GM12878 (cell line): ENCODE measurements at regions not wholly inside any gene's neighbourhood (a gene's known extent, or its start where the extent isn't known, plus 50 kb on each side); places are given as distances from the start of the nearest gene placed in this dataset.

Experiments used
- ATAC-seq: fragments of 200-7000 bp; cut with Tn5 transposase; 3 replicates; pipeline ENCODE4 v1.9.1; 2020; ENCODE audit warnings: mild to moderate bottlenecking, moderate library complexity
- BruUV-seq: library from RNA; stranded (reverse); fragments of 400-500 nt; replicated peaks from 2 replicates; lab custom pipeline; 2021; lab: Mats Ljungman, UMichigan
- CTCF ChIA-PET: fragments of 300-600 bp; sonication (Branson Sonifier 250); formaldehyde crosslinking; extraction: SDS; loops from one replicate; lab custom pipeline; 2021; ENCODE audit warnings: inconsistent platforms; lab: Yijun Ruan, JAX
- POLR2A ChIA-PET: fragments of 350-600 bp; formaldehyde crosslinking; extraction: SDS; loops from one replicate; lab custom pipeline; 2021; ENCODE audit warnings: inconsistent platforms; lab: Charles Lee
- RAD21 ChIA-PET: fragments of 300-600 bp; sonication (Branson Sonifier 250); formaldehyde crosslinking; loops from one replicate; lab custom pipeline; 2023; ENCODE audit warnings: antibody characterized with exemption; ENCODE audit not compliant: unreplicated experiment; lab: Charles Lee
- SMC1A ChIA-PET: fragments of 300-600 bp; sonication (Branson Sonifier 250); formaldehyde crosslinking; loops from one replicate; lab custom pipeline; 2023; ENCODE audit not compliant: unreplicated experiment, uncharacterized antibody; lab: Charles Lee
- DNase-seq: peaks from one replicate; pipeline ENCODE4 v3.0.0-alpha.2; 2011; ENCODE audit warnings: low read depth, low spot score
- FAIRE-seq: peaks from 3 replicates; lab custom pipeline; 2011; peaks lifted over from hg19 to GRCh38; lab: Jason Lieb, UNC
- H2AFZ ChIP-seq: 2 replicates; pipeline ENCODE4 v1.6.0; 2011; ENCODE audit warnings: low read depth, low read length, control low read depth; ENCODE audit not compliant: control insufficient read depth
- H3K27ac ChIP-seq: 2 replicates; pipeline ENCODE4 v1.5.1; 2011; ENCODE audit warnings: control low read depth; ENCODE audit not compliant: control insufficient read depth, insufficient read depth
- H3K27me3 ChIP-seq, 2 experiments: replicated peaks in 1 of 2; 2 replicates each; pipeline versions ENCODE4 v1.6.0 to v1.6.1; 2011; ENCODE audit warnings: low read length in 1 of 2; ENCODE audit not compliant: control insufficient read depth in 2 of 2, insufficient read depth in 2 of 2
- H3K36me3 ChIP-seq, 2 experiments: 2 replicates each; pipeline ENCODE4 v1.5.1; 2011; ENCODE audit warnings: low read length in 1 of 2; ENCODE audit not compliant: control insufficient read depth in 2 of 2, insufficient read depth in 2 of 2
- H3K4me1 ChIP-seq: 2 replicates; pipeline ENCODE4 v1.6.1; 2011; ENCODE audit warnings: mild to moderate bottlenecking, low read length, moderate library complexity, mixed read lengths; ENCODE audit not compliant: control insufficient read depth, insufficient read depth
- H3K4me2 ChIP-seq: 2 replicates; pipeline ENCODE4 v1.6.0; 2011; ENCODE audit warnings: control low read depth; ENCODE audit not compliant: control insufficient read depth, insufficient read depth
- H3K4me3 ChIP-seq: fragments of 200-600 bp; sonication (generic); 2 replicates; pipeline ENCODE4 v1.5.1; 2016
- H3K79me2 ChIP-seq: 2 replicates; pipeline ENCODE4 v1.6.0; 2011; ENCODE audit warnings: low read length; ENCODE audit not compliant: control insufficient read depth, insufficient read depth
- H3K9ac ChIP-seq: 2 replicates; pipeline ENCODE4 v1.8.0; 2011; ENCODE audit warnings: low read length, control low read depth, mixed read lengths; ENCODE audit not compliant: control insufficient read depth, insufficient read depth
- H3K9me3 ChIP-seq: replicated peaks from 3 replicates; pipeline ENCODE4 v1.5.1; 2011; ENCODE audit warnings: mild to moderate bottlenecking, low read length; ENCODE audit not compliant: control insufficient read depth, insufficient read depth
- H4K20me1 ChIP-seq: 2 replicates; pipeline ENCODE4 v1.6.0; 2011; ENCODE audit not compliant: control insufficient read depth, insufficient read depth
- ATF7 ChIP-seq: fragments of 450-650 bp; IDR thresholded peaks from 2 replicates; pipeline ENCODE4 v1.6.1; 2016; ENCODE audit warnings: low read depth, mild to moderate bottlenecking
- BRCA1 ChIP-seq: IDR thresholded peaks from 2 replicates; pipeline ENCODE4 v1.6.1; 2011; ENCODE audit warnings: low read depth, low read length, improper control_type of control experiment
- CBFB ChIP-seq: IDR thresholded peaks from 2 replicates; pipeline ENCODE4 v1.6.1; 2016; ENCODE audit warnings: antibody characterized with exemption, low read depth
- POU2F2 ChIP-seq: IDR thresholded peaks from 3 replicates; pipeline ENCODE4 v1.6.1; 2011; ENCODE audit warnings: low read depth, mild to moderate bottlenecking, low read length, borderline replicate concordance
- ZNF274 ChIP-seq: IDR thresholded peaks from one replicate; pipeline ENCODE4 v1.8.0; 2011; ENCODE audit not compliant: insufficient read length, insufficient read depth
- WGBS: methylation state at CpG from one replicate; pipeline ENCODE4 v1.1.6; 2016; ENCODE audit warnings: low lambda C conversion rate; ENCODE audit not compliant: insufficient replicate concordance, insufficient coverage; ENCODE audit errors: missing lambda C conversion rate; 5-methylcytosine and 5-hydroxymethylcytosine counted together
- in situ Hi-C: fragments of 300-500 bp; cut with MboI; formaldehyde crosslinking; loops from 9 replicates; pipeline ENCODE4 v1.14.3; 2018; ENCODE audit warnings: mixed read lengths
- intact Hi-C: fragments of 100-400 bp; cut with micrococcal nuclease; formaldehyde crosslinking; loops from one replicate; pipeline ENCODE4 v1.14.2; 2022; ENCODE audit not compliant: unreplicated experiment

GRCh38 chr16:9039210-9039609 is 52.2 kb upstream of the HAPSTR1 start (continued):
- TF ChIP-seq BRCA1, result no peak
- TF ChIP-seq, all 136 proteins: peak for 2

DNA sequence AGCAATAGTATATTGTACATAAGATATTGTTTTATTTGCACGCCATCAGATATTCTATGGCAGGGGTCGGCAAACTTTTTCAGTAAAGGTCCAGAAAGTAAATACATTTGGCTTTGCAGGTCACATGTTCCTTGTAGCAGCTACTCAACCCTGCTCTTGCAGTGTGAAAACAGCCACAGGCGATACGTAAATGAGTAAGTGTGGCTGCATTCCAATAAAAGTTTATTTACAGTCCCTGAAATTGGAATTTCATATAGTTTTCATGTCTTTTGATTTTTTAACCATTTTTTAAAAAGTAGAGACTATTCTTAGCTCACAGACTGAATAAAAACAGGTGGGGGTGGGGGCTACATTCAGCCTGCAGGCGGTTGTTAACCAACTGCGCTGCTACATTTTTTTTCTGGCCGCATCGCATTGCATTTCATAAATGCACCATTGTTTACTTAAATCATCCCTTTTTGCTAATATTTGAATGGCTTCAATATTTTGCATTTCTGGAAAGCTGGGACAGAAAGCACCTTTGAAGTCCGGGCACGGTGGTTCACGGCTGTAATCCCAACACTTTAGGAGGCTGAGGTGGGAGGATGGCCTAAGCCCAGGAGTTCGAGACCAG is 50.5 kb upstream of the HAPSTR1 start:
- Histone ChIP-seq H3K36me3 (no peaks in the 10 kb centered on the region), H3K4me3 (no peak overlapping the region), H3K4me1 (no peaks in the 10 kb centered on the region), H3K79me2 (no peaks in the 10 kb centered on the region), H2AFZ (no peak overlapping the region), H3K4me2 (no peak overlapping the region), H3K9me3 (no peaks in the 10 kb centered on the region), H4K20me1 (no peaks in the 10 kb centered on the region), H3K27ac (no peak overlapping the region), H3K27me3 (no peaks in the 10 kb centered on the region), H3K9ac (no peak overlapping the region)
- intact Hi-C loops (no loop called here), in situ Hi-C loops (no loop called here)
- WGBS, result 84% methylated on average over 12 of the region's 12 CpGs
- ATAC-seq (no peak), FAIRE-seq (no peak), DNase-seq (no peak)
- ChIA-PET POLR2A (no interaction called here), RAD21 (no interaction called here), CTCF (no interaction called here), SMC1A (no interaction called here)
- no peak for TF ChIP-seq CBFB
- no peak for TF ChIP-seq ZNF274
- TF ChIP-seq ATF7, result no peak
- no peak for TF ChIP-seq POU2F2
- BruUV-seq, result no TSS peak
